ENCODE measurements at regions not wholly inside any gene's neighbourhood (a gene's known extent, or its start where the extent isn't known, plus 50 kb on each side); places are given as distances from the start of the nearest gene placed in this dataset.

DNA sequence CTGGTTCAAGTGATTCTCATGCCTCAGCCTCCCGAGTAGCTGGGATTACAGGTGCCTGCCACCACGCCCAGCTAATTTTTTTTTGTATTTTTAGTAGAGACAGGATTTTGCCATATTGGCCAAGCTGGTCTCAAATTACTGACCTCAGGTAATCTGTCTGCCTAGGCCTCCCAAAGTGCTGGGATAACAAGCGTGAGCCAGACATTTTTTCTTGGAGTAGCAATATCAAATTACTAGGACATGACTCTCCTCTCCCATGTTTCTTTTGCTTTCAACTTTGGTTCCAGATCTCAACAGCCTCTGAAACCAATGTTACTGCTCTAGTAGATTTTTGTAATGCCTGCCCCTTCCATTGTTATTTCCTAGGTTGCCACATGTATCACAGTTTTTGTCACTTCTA is 462.0 kb downstream of the GBE1 start:
- TF ChIP-seq POLR2A (IDR thresholded peaks at IDR 0.05) = no peak
- TF ChIP-seq, protein P1, sequence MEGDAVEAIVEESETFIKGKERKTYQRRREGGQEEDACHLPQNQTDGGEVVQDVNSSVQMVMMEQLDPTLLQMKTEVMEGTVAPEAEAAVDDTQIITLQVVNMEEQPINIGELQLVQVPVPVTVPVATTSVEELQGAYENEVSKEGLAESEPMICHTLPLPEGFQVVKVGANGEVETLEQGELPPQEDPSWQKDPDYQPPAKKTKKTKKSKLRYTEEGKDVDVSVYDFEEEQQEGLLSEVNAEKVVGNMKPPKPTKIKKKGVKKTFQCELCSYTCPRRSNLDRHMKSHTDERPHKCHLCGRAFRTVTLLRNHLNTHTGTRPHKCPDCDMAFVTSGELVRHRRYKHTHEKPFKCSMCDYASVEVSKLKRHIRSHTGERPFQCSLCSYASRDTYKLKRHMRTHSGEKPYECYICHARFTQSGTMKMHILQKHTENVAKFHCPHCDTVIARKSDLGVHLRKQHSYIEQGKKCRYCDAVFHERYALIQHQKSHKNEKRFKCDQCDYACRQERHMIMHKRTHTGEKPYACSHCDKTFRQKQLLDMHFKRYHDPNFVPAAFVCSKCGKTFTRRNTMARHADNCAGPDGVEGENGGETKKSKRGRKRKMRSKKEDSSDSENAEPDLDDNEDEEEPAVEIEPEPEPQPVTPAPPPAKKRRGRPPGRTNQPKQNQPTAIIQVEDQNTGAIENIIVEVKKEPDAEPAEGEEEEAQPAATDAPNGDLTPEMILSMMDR (IDR thresholded peaks at IDR 0.05) = no peak
